ENCODE measurements at regions not wholly inside any gene's neighbourhood (a gene's known extent, or its start where the extent isn't known, plus 50 kb on each side); places are given as distances from the start of the nearest gene placed in this dataset.

GRCh38 chr2:10183146-10183675, 60.7 kb downstream of the RRM2 start:
- no peak overlapping the region for H3K4me3 ChIP-seq (ENCODE audit: low read depth, low read length)
- no peak for TF ChIP-seq MAX (IDR thresholded peaks at IDR 0.05; ENCODE audit: low read depth, low read length)
- TF ChIP-seq MYC (IDR thresholded peaks at IDR 0.05; ENCODE audit: low read depth, low read length) = no peak
- no peak for TF ChIP-seq CTCF (IDR thresholded peaks at IDR 0.05; ENCODE audit: low read depth, low read length)
- TF ChIP-seq POLR2A (IDR thresholded peaks at IDR 0.05; ENCODE audit: extremely low read depth, insufficient read length) = no peak
- no peak for DNase-seq (ENCODE audit: low read depth)

GRCh38 chr2:10184421-10184820, 61.9 kb downstream of the RRM2 start:
- no peak for DNase-seq (ENCODE audit: low read depth)
- H3K4me3 ChIP-seq (ENCODE audit: low read depth, low read length) = no peak overlapping the region
- no peak for TF ChIP-seq MAX (IDR thresholded peaks at IDR 0.05; ENCODE audit: low read depth, low read length)
- TF ChIP-seq MYC (IDR thresholded peaks at IDR 0.05; ENCODE audit: low read depth, low read length) = no peak
- no peak for TF ChIP-seq CTCF (IDR thresholded peaks at IDR 0.05; ENCODE audit: low read depth, low read length)
- TF ChIP-seq POLR2A (IDR thresholded peaks at IDR 0.05; ENCODE audit: extremely low read depth, insufficient read length) = no peak

- TF ChIP-seq MAX (IDR thresholded peaks at IDR 0.05; ENCODE audit: low read depth, low read length) (no peak), MYC (IDR thresholded peaks at IDR 0.05; ENCODE audit: low read depth, low read length) (no peak), CTCF (IDR thresholded peaks at IDR 0.05; ENCODE audit: low read depth, low read length) (no peak), POLR2A (IDR thresholded peaks at IDR 0.05; ENCODE audit: extremely low read depth, insufficient read length) (no peak)
- no peak for DNase-seq (ENCODE audit: low read depth)
- H3K4me3 ChIP-seq (ENCODE audit: low read depth, low read length) = no peak overlapping the region
These were observed 62.5 kb downstream of the RRM2 start for GRCh38 chr2:10185046-10185445.

- no peak overlapping the region for H3K4me3 ChIP-seq (ENCODE audit: low read depth, low read length)
- no peak for TF ChIP-seq MAX (IDR thresholded peaks at IDR 0.05; ENCODE audit: low read depth, low read length)
- DNase-seq (ENCODE audit: low read depth) = no peak
These were observed 63.2 kb downstream of the RRM2 start for GRCh38 chr2:10185755-10186154.

- no peak for TF ChIP-seq MAX (IDR thresholded peaks at IDR 0.05; ENCODE audit: low read depth, low read length)
- TF ChIP-seq CTCF (IDR thresholded peaks at IDR 0.05; ENCODE audit: low read depth, low read length) = no peak
- TF ChIP-seq MYC (IDR thresholded peaks at IDR 0.05; ENCODE audit: low read depth, low read length) = no peak
- TF ChIP-seq POLR2A (IDR thresholded peaks at IDR 0.05; ENCODE audit: extremely low read depth, insufficient read length) = no peak
- H3K4me3 ChIP-seq (ENCODE audit: low read depth, low read length) = no peak overlapping the region
- no peak for DNase-seq (ENCODE audit: low read depth)
These were observed 64.5 kb downstream of the RRM2 start for GRCh38 chr2:10186868-10187535.

GRCh38 chr2:10187661-10188060, 65.1 kb downstream of the RRM2 start:
- no peak overlapping the region for H3K4me3 ChIP-seq (ENCODE audit: low read depth, low read length)
- no peak for DNase-seq (ENCODE audit: low read depth)
- TF ChIP-seq POLR2A (IDR thresholded peaks at IDR 0.05; ENCODE audit: extremely low read depth, insufficient read length) (no peak), MAX (IDR thresholded peaks at IDR 0.05; ENCODE audit: low read depth, low read length) (no peak), MYC (IDR thresholded peaks at IDR 0.05; ENCODE audit: low read depth, low read length) (no peak), CTCF (IDR thresholded peaks at IDR 0.05; ENCODE audit: low read depth, low read length) (no peak)
